IPS-15b (cell line): ENCODE measurements at regions not wholly inside any gene's neighbourhood (a gene's known extent, or its start where the extent isn't known, plus 50 kb on each side); places are given as distances from the start of the nearest gene placed in this dataset.

Experiments
- H3K27me3 ChIP-seq: one replicate; pipeline ENCODE4 v1.6.1; 2013; ENCODE audit warnings: low read length; ENCODE audit not compliant: control insufficient read depth, insufficient read depth
- H3K36me3 ChIP-seq: one replicate; pipeline ENCODE4 v1.6.1; 2013; ENCODE audit warnings: low read length; ENCODE audit not compliant: control insufficient read depth, insufficient read depth
- H3K4me1 ChIP-seq: one replicate; pipeline ENCODE4 v1.6.1; 2013; ENCODE audit warnings: mild to moderate bottlenecking, low read length; ENCODE audit not compliant: control insufficient read depth, insufficient read depth
- H3K4me3 ChIP-seq: one replicate; pipeline ENCODE4 v1.5.1; 2013; ENCODE audit warnings: low read depth, low read length
- H3K9ac ChIP-seq: one replicate; pipeline ENCODE4 v1.6.1; 2013; ENCODE audit warnings: low read depth, mild to moderate bottlenecking, low read length
- H3K9me3 ChIP-seq: one replicate; pipeline ENCODE4 v1.6.1; 2013; ENCODE audit warnings: mild to moderate bottlenecking, low read length; ENCODE audit not compliant: control insufficient read depth, insufficient read depth

- H3K4me1 ChIP-seq, result no peaks in the 10 kb centered on the region
- no peak overlapping the region for H3K4me3 ChIP-seq
- no peak overlapping the region for H3K9ac ChIP-seq
- no peaks in the 10 kb centered on the region for H3K36me3 ChIP-seq
- H3K27me3 ChIP-seq, result no peaks in the 10 kb centered on the region
- H3K9me3 ChIP-seq, result no peaks in the 10 kb centered on the region
Observed at GRCh38 chr6:155980014-155980767, 524.6 kb upstream of the NOX3 start.

- Histone ChIP-seq H3K4me1 (no peaks in the 10 kb centered on the region), H3K36me3 (no peaks in the 10 kb centered on the region), H3K4me3 (no peak overlapping the region), H3K27me3 (no peaks in the 10 kb centered on the region), H3K9ac (no peak overlapping the region), H3K9me3 (no peaks in the 10 kb centered on the region)
Observed at GRCh38 chr6:155975506-155975905, 519.9 kb upstream of the NOX3 start.

GRCh38 chr6:155974811-155975323, 519.2 kb upstream of the NOX3 start:
- no peaks in the 10 kb centered on the region for H3K4me1 ChIP-seq
- no peak overlapping the region for H3K9ac ChIP-seq
- H3K27me3 ChIP-seq, result no peaks in the 10 kb centered on the region
- no peak overlapping the region for H3K4me3 ChIP-seq
- H3K9me3 ChIP-seq, result no peaks in the 10 kb centered on the region
- H3K36me3 ChIP-seq, result no peaks in the 10 kb centered on the region

GRCh38 chr6:155974359-155974758, 518.7 kb upstream of the NOX3 start:
- no peaks in the 10 kb centered on the region for H3K27me3 ChIP-seq
- H3K36me3 ChIP-seq, result no peaks in the 10 kb centered on the region
- H3K9me3 ChIP-seq, result no peaks in the 10 kb centered on the region
- no peak overlapping the region for H3K4me3 ChIP-seq
- no peaks in the 10 kb centered on the region for H3K4me1 ChIP-seq
- H3K9ac ChIP-seq, result no peak overlapping the region

- Histone ChIP-seq H3K36me3 (no peaks in the 10 kb centered on the region), H3K4me1 (no peaks in the 10 kb centered on the region), H3K9ac (no peak overlapping the region), H3K27me3 (no peaks in the 10 kb centered on the region), H3K9me3 (no peaks in the 10 kb centered on the region), H3K4me3 (no peak overlapping the region)
Observed at GRCh38 chr6:155970876-155971708, 515.5 kb upstream of the NOX3 start.

GRCh38 chr6:155970472-155970871, 514.8 kb upstream of the NOX3 start:
- no peak overlapping the region for H3K4me3 ChIP-seq
- no peaks in the 10 kb centered on the region for H3K9me3 ChIP-seq
- no peaks in the 10 kb centered on the region for H3K27me3 ChIP-seq
- H3K4me1 ChIP-seq, result no peaks in the 10 kb centered on the region
- H3K9ac ChIP-seq, result no peak overlapping the region
- no peaks in the 10 kb centered on the region for H3K36me3 ChIP-seq

- Histone ChIP-seq H3K9me3 (no peaks in the 10 kb centered on the region), H3K4me3 (no peak overlapping the region), H3K36me3 (no peaks in the 10 kb centered on the region), H3K27me3 (no peaks in the 10 kb centered on the region), H3K9ac (no peak overlapping the region), H3K4me1 (no peaks in the 10 kb centered on the region)
Observed at GRCh38 chr6:155968921-155969320, 513.3 kb upstream of the NOX3 start.

GRCh38 chr6:155967322-155967721, 511.7 kb upstream of the NOX3 start:
- H3K27me3 ChIP-seq, result no peaks in the 10 kb centered on the region
- no peak overlapping the region for H3K9ac ChIP-seq
- no peaks in the 10 kb centered on the region for H3K9me3 ChIP-seq
- no peak overlapping the region for H3K4me3 ChIP-seq
- H3K4me1 ChIP-seq, result no peaks in the 10 kb centered on the region
- H3K36me3 ChIP-seq, result no peaks in the 10 kb centered on the region

GRCh38 chr6:155964544-155964943, 508.9 kb upstream of the NOX3 start:
- no peaks in the 10 kb centered on the region for H3K36me3 ChIP-seq
- no peak overlapping the region for H3K9ac ChIP-seq
- no peaks in the 10 kb centered on the region for H3K4me1 ChIP-seq
- no peaks in the 10 kb centered on the region for H3K9me3 ChIP-seq
- no peak overlapping the region for H3K4me3 ChIP-seq
- no peaks in the 10 kb centered on the region for H3K27me3 ChIP-seq

- H3K27me3 ChIP-seq, result no peaks in the 10 kb centered on the region
- no peaks in the 10 kb centered on the region for H3K36me3 ChIP-seq
- no peak overlapping the region for H3K9ac ChIP-seq
- no peaks in the 10 kb centered on the region for H3K9me3 ChIP-seq
- H3K4me1 ChIP-seq, result peaks cover under 1% of the 10 kb centered on the region
- no peak overlapping the region for H3K4me3 ChIP-seq
Observed at GRCh38 chr6:155962276-155962675, 506.6 kb upstream of the NOX3 start.

- no peaks in the 10 kb centered on the region for H3K36me3 ChIP-seq
- no peak overlapping the region for H3K4me3 ChIP-seq
- peaks cover 20% of the 10 kb centered on the region for H3K4me1 ChIP-seq
- H3K27me3 ChIP-seq, result no peaks in the 10 kb centered on the region
- H3K9me3 ChIP-seq, result no peaks in the 10 kb centered on the region
- no peak overlapping the region for H3K9ac ChIP-seq
Observed at GRCh38 chr6:155959898-155960495, 504.4 kb upstream of the NOX3 start.
